GM10266 (cell line): ENCODE measurements at regions not wholly inside any gene's neighbourhood (a gene's known extent, or its start where the extent isn't known, plus 50 kb on each side); places are given as distances from the start of the nearest gene placed in this dataset.

Experiments
- DNase-seq: peaks from one replicate; pipeline ENCODE4 v3.0.0; 2012; ENCODE audit errors: extremely low spot score
- CTCF ChIP-seq: IDR thresholded peaks from 2 replicates; pipeline ENCODE4 v1.5.1; 2012; ENCODE audit warnings: mild to moderate bottlenecking, low read depth; ENCODE audit not compliant: control insufficient read depth, insufficient read depth; ENCODE audit errors: missing control alignments

DNA sequence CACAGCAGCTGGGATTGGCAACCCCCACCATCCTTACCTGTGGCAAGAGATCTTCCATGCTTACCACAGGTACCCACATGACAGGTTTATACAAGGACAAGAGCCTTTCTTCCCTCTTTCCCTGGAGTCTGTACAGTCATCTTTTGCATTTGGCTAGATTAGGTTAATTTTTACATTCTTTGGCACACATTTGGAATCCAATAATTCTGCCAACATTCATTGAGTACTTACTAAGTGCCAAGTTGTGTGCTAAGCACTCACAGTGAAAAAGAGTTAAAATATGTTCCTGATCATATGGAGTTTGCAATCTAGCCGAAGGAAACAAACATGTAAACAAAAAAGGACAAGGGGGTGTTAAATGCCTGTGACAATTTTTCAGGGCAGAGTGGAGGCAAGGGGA lies 50.0 kb upstream of the OPCML start:
- TF ChIP-seq CTCF: no peak
- no peak for DNase-seq
